Transverse colon (tissue), 1 donor: ENCODE measurements at regions not wholly inside any gene's neighbourhood (a gene's known extent, or its start where the extent isn't known, plus 50 kb on each side); places are given as distances from the start of the nearest gene placed in this dataset.

Source experiments
- EP300 ChIP-seq: sonication (generic); formaldehyde crosslinking; IDR thresholded peaks from one replicate; pipeline ENCODE4 v1.6.1; 2017; ENCODE audit warnings: antibody characterized with exemption, low read depth
- POLR2A ChIP-seq: fragments of 450-650 bp; IDR thresholded peaks from one replicate; pipeline ENCODE4 v1.6.1; 2016; ENCODE audit warnings: antibody characterized with exemption, mild to moderate bottlenecking, moderate library complexity

DNA sequence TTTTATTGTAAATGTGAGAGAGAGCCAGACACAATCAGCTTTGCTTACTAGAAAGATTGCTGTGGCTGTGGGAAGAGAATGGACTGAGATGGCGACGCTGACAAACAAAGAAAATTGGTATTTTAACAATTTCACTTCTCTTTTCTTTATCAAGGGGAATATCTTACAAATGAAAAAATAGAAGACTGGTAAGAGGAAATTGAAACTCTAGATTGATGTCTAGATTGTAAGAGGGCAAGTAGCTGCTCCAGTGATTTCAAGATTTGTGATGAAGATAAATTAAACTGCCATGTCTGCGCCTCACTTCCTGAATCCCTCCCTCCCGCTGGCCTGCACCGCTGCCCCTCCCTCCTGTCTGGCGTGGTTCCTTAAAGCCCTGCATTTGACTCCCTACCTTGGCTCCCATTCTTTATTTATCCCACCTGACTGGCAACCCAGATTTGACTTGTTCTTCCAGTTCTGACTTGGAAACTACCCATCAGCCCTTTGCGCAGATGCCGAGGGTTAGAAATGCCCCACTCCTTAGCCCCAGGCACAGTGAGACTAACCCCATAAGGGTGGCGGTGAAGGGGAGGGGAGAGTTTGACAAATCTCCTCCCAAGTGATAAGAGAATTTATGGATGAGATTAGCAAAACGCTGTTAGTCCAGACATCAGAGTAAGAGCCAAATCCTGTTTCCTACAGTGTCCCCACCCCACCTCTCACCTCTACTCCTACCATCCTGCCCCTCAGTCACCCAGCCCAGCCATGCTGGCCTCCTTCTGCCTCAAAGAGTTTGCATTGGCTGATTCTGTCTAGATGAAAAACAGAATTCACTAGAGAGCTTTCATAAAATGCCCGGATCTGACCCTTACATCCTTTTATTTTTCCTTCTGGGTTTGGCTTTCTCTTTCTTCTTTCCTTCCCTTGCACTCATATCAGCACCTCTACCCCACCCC, 125.3 kb upstream of the ATF7IP start:
- no peak for TF ChIP-seq EP300
- no peak for TF ChIP-seq POLR2A
